GM12878 (cell line): ENCODE measurements at regions not wholly inside any gene's neighbourhood (a gene's known extent, or its start where the extent isn't known, plus 50 kb on each side); places are given as distances from the start of the nearest gene placed in this dataset.

Experiments used
- CEBPB ChIP-seq, 2 experiments: fragments of 150-350 bp in 1 of 2; IDR thresholded peaks; 2 replicates each; pipeline ENCODE4 v1.6.1; 2012 to 2014; ENCODE audit warnings: low read depth in 2 of 2, low read length in 2 of 2, borderline replicate concordance in 1 of 2, inconsistent platforms in 1 of 2
- EZH2 ChIP-seq: IDR thresholded peaks from 2 replicates; pipeline ENCODE4 v1.6.1; 2012; ENCODE audit warnings: low read depth, mild to moderate bottlenecking, control low read depth, inconsistent platforms, low read length, borderline replicate concordance; ENCODE audit not compliant: control insufficient read depth
- KDM1A ChIP-seq: fragments of 200-600 bp; sonication (generic); IDR thresholded peaks from 2 replicates; pipeline ENCODE4 v1.6.1; 2016; ENCODE audit warnings: borderline replicate concordance
- MYC ChIP-seq: IDR thresholded peaks from 2 replicates; pipeline ENCODE4 v1.6.1; 2011; ENCODE audit warnings: mild to moderate bottlenecking, low read length, moderate library complexity, inconsistent platforms; ENCODE audit not compliant: insufficient read depth, insufficient replicate concordance, insufficient read length, severe bottlenecking
- POLR2AphosphoS5 ChIP-seq: IDR thresholded peaks from 2 replicates; pipeline ENCODE4 v1.6.1; 2011; ENCODE audit warnings: mild to moderate bottlenecking, low read length, inconsistent platforms
- RB1 ChIP-seq: fragments of 450-650 bp; formaldehyde crosslinking; IDR thresholded peaks from 2 replicates; pipeline ENCODE4 v1.6.1; 2017; ENCODE audit warnings: mild to moderate bottlenecking, borderline replicate concordance
- RELA ChIP-seq: fragments of 450-650 bp; IDR thresholded peaks from 2 replicates; pipeline ENCODE4 v1.8.0; 2014; ENCODE audit warnings: borderline replicate concordance; ENCODE audit not compliant: partially characterized antibody
- TAF1 ChIP-seq: IDR thresholded peaks from 2 replicates; pipeline ENCODE4 v1.6.1; 2011; ENCODE audit warnings: mild to moderate bottlenecking, low read depth, low read length, borderline replicate concordance
- YBX1 ChIP-seq: fragments of 450-650 bp; IDR thresholded peaks from 2 replicates; pipeline ENCODE4 v1.6.1; 2016; ENCODE audit warnings: antibody characterized with exemption
- TF ChIP-seq, protein P1 (sequence below): fragments of 450-650 bp; formaldehyde crosslinking; IDR thresholded peaks from 2 replicates; pipeline ENCODE4 v1.4.0; 2022; ENCODE audit warnings: mild to moderate bottlenecking, moderate library complexity
- TF ChIP-seq, protein P2 (sequence below), 3 experiments: IDR thresholded peaks in 2 of 3; conservative IDR thresholded peaks in 1 of 3; 2 replicates each; pipeline ENCODE4 v1.5.1; 2011; ENCODE audit warnings: low read depth in 3 of 3, low read length in 3 of 3, mild to moderate bottlenecking in 3 of 3, control low read depth in 2 of 3, moderate library complexity in 2 of 3, inconsistent platforms in 1 of 3, mixed read lengths in 1 of 3; ENCODE audit not compliant: control insufficient read depth in 2 of 3, insufficient read depth in 1 of 3; ENCODE audit errors: extremely low read depth in 1 of 3
- TF ChIP-seq, protein P3 (sequence below): IDR thresholded peaks from 2 replicates; pipeline ENCODE4 v1.6.1; 2011; ENCODE audit warnings: mild to moderate bottlenecking, low read depth, low read length, moderate library complexity; ENCODE audit not compliant: insufficient replicate concordance
- TF ChIP-seq, protein P4 (sequence below): IDR thresholded peaks from 2 replicates; pipeline ENCODE4 v1.6.1; 2012; ENCODE audit warnings: mild to moderate bottlenecking, low read depth, low read length

DNA sequence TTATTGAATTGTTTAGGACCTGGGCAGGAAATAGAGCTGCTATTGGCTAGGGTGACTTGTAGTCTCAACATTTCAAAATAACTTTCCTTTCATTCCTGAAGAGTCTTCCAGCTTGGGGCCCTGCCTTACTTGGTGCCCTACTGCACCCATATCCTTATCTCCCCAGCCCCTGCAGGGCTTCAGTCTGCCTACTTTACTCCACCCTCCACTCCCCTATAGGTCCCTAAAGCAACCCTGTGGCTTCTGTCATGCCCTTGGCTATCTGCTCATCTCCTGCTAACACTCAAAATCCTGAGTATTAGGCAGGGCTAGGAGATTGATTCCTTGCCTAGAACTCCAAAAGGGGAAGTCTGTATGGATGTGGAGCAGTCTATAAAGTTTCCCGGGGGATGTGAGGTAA lies 57.6 kb upstream of the PRKG2 start:
- TF ChIP-seq EZH2 = no peak
- TF ChIP-seq, protein P1, sequence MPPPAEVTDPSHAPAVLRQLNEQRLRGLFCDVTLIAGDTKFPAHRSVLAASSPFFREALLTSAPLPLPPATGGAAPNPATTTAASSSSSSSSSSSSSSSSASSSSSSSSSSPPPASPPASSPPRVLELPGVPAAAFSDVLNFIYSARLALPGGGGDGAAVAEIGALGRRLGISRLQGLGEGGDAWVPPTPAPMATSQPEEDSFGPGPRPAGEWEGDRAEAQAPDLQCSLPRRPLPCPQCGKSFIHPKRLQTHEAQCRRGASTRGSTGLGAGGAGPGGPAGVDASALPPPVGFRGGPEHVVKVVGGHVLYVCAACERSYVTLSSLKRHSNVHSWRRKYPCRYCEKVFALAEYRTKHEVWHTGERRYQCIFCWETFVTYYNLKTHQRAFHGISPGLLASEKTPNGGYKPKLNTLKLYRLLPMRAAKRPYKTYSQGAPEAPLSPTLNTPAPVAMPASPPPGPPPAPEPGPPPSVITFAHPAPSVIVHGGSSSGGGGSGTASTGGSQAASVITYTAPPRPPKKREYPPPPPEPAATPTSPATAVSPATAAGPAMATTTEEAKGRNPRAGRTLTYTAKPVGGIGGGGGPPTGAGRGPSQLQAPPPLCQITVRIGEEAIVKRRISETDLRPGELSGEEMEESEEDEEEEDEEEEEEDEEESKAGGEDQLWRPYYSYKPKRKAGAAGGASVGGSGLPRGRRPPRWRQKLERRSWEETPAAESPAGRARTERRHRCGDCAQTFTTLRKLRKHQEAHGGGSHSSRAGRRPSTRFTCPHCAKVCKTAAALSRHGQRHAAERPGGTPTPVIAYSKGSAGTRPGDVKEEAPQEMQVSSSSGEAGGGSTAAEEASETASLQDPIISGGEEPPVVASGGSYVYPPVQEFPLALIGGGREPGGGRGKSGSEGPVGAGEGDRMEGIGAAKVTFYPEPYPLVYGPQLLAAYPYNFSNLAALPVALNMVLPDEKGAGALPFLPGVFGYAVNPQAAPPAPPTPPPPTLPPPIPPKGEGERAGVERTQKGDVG (CRISPR knock-in tag) = no peak
- TF ChIP-seq, protein P2, sequence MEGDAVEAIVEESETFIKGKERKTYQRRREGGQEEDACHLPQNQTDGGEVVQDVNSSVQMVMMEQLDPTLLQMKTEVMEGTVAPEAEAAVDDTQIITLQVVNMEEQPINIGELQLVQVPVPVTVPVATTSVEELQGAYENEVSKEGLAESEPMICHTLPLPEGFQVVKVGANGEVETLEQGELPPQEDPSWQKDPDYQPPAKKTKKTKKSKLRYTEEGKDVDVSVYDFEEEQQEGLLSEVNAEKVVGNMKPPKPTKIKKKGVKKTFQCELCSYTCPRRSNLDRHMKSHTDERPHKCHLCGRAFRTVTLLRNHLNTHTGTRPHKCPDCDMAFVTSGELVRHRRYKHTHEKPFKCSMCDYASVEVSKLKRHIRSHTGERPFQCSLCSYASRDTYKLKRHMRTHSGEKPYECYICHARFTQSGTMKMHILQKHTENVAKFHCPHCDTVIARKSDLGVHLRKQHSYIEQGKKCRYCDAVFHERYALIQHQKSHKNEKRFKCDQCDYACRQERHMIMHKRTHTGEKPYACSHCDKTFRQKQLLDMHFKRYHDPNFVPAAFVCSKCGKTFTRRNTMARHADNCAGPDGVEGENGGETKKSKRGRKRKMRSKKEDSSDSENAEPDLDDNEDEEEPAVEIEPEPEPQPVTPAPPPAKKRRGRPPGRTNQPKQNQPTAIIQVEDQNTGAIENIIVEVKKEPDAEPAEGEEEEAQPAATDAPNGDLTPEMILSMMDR (IDR thresholded peaks at IDR 0.05 in 2 of 3, conservative IDR thresholded peaks at IDR 0.05 in 1 of 3; ENCODE audit: control insufficient read depth in 2 of 3, extremely low read depth in 1 of 3, insufficient read depth in 1 of 3, low read depth in 3 of 3, low read length in 3 of 3) = no peak
- TF ChIP-seq, protein P3, sequence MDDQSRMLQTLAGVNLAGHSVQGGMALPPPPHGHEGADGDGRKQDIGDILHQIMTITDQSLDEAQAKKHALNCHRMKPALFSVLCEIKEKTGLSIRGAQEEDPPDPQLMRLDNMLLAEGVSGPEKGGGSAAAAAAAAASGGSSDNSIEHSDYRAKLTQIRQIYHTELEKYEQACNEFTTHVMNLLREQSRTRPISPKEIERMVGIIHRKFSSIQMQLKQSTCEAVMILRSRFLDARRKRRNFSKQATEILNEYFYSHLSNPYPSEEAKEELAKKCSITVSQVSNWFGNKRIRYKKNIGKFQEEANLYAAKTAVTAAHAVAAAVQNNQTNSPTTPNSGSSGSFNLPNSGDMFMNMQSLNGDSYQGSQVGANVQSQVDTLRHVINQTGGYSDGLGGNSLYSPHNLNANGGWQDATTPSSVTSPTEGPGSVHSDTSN = no peak
- TF ChIP-seq RELA = no peak
- TF ChIP-seq, protein P4, sequence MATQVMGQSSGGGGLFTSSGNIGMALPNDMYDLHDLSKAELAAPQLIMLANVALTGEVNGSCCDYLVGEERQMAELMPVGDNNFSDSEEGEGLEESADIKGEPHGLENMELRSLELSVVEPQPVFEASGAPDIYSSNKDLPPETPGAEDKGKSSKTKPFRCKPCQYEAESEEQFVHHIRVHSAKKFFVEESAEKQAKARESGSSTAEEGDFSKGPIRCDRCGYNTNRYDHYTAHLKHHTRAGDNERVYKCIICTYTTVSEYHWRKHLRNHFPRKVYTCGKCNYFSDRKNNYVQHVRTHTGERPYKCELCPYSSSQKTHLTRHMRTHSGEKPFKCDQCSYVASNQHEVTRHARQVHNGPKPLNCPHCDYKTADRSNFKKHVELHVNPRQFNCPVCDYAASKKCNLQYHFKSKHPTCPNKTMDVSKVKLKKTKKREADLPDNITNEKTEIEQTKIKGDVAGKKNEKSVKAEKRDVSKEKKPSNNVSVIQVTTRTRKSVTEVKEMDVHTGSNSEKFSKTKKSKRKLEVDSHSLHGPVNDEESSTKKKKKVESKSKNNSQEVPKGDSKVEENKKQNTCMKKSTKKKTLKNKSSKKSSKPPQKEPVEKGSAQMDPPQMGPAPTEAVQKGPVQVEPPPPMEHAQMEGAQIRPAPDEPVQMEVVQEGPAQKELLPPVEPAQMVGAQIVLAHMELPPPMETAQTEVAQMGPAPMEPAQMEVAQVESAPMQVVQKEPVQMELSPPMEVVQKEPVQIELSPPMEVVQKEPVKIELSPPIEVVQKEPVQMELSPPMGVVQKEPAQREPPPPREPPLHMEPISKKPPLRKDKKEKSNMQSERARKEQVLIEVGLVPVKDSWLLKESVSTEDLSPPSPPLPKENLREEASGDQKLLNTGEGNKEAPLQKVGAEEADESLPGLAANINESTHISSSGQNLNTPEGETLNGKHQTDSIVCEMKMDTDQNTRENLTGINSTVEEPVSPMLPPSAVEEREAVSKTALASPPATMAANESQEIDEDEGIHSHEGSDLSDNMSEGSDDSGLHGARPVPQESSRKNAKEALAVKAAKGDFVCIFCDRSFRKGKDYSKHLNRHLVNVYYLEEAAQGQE = no peak
- TF ChIP-seq CEBPB (IDR thresholded peaks at IDR 0.05; ENCODE audit: borderline replicate concordance in 1 of 2, low read depth in 2 of 2, low read length in 2 of 2) = no peak
- no peak for TF ChIP-seq TAF1
- no peak for TF ChIP-seq MYC
- TF ChIP-seq POLR2AphosphoS5 = no peak
- TF ChIP-seq KDM1A = no peak
- TF ChIP-seq RB1 = no peak
- TF ChIP-seq YBX1 = no peak
